ENCODE measurements at regions not wholly inside any gene's neighbourhood (a gene's known extent, or its start where the extent isn't known, plus 50 kb on each side); places are given as distances from the start of the nearest gene placed in this dataset.

DNA sequence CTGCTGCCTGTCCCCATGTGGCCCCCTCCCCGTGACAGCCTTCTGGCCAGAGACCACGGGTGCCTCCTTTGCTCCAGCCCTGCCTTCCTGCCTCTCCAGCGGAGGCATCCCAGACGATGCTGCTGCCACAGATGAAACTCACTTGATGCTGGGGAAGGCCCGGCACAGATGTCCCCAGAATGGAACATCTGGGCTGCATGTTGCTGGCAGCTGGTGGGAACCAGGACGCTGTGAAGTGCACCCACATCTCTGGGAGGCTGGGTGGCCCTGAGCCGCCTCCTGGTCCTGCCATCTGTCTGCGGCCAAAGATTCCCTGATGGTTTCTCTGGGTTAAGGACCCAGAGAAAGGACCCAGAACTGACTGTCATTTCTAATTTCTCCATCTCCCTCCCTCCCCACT is 51.9 kb upstream of the PTPRS start:
- no peak for DNase-seq (ENCODE audit: extremely low read depth, low read depth)
- no peak overlapping the region for H3K4me3 ChIP-seq (replicated peaks; ENCODE audit: low read depth, low read length)
- TF ChIP-seq, protein P1, sequence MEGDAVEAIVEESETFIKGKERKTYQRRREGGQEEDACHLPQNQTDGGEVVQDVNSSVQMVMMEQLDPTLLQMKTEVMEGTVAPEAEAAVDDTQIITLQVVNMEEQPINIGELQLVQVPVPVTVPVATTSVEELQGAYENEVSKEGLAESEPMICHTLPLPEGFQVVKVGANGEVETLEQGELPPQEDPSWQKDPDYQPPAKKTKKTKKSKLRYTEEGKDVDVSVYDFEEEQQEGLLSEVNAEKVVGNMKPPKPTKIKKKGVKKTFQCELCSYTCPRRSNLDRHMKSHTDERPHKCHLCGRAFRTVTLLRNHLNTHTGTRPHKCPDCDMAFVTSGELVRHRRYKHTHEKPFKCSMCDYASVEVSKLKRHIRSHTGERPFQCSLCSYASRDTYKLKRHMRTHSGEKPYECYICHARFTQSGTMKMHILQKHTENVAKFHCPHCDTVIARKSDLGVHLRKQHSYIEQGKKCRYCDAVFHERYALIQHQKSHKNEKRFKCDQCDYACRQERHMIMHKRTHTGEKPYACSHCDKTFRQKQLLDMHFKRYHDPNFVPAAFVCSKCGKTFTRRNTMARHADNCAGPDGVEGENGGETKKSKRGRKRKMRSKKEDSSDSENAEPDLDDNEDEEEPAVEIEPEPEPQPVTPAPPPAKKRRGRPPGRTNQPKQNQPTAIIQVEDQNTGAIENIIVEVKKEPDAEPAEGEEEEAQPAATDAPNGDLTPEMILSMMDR (IDR thresholded peaks at IDR 0.05; ENCODE audit: low read depth, low read length, missing control alignments), result no peak

DNA sequence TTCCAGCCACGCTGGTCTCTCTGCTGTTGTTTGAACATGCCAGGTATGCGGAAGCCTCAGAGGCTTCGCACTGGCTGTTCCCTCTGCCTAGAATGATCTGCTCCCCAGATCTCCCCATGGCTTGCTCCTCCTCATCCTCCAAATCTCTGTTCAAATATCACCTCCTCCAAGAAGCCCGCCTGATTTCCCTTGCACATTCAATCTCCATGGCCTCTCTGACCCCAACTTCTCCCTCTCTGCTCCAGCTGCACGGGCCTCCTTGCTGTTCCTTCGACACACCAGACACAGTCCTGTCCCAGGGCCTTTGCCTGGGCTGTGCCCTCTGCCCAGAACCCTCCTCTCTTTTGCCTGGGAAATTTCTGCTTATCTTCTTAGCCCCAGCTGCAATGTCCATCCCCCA is 52.5 kb upstream of the PTPRS start:
- TF ChIP-seq, protein P1 (IDR thresholded peaks at IDR 0.05; ENCODE audit: low read depth, low read length, missing control alignments), result no peak
- DNase-seq (ENCODE audit: extremely low read depth, low read depth), result no peak
- H3K4me3 ChIP-seq (replicated peaks; ENCODE audit: low read depth, low read length), result no peak overlapping the region

DNA sequence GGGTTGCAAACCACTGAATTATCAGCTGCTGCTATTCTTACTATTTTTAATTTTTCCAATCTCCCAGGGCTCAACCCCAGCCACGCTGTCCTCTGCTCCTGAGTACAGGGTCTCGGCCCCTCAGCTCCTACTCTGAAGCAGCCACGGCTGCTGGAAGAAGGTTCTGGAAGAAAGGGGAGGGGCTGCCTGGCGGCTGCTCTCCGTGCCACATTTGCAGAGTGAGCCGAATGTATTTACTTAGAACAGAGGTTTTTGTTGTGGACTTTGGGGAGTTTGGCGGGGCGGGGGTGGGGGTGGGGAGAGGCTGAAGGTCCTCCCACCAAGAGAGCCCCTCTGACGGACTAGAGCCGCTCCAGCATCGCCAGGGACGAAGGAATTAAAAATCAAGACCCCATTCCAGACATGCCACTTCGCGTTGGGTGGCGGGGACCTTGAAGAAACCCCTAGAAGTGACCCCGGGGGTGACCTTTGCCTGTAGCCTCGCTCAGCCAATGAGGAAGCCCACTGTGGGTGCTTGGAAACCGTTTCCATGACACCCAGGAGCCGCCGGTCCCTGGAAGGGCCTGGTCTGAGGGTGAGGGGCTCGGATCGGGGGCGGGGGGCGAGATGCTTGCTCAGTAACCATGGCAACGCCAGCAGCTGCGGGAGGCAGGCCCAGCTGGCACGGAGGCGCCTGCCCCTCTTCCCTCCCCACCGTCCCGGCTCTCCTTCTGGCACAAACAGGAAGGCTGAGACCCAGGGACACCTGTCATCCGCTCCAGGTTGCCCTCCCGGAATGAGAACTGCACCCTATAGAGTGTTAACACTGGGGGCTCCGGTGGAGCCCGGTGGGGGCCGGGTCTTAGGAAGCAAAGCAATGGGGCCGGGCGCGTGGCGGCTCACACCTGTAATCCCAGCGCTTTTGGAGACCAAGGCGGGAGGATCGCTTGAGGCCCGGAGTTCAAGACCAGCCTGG is 54.2 kb upstream of the PTPRS start:
- TF ChIP-seq, protein P1 (IDR thresholded peaks at IDR 0.05; ENCODE audit: low read depth, low read length, missing control alignments), result no peak
- DNase-seq (ENCODE audit: extremely low read depth, low read depth), result no peak
- no peak overlapping the region for H3K4me3 ChIP-seq (replicated peaks; ENCODE audit: low read depth, low read length)

DNA sequence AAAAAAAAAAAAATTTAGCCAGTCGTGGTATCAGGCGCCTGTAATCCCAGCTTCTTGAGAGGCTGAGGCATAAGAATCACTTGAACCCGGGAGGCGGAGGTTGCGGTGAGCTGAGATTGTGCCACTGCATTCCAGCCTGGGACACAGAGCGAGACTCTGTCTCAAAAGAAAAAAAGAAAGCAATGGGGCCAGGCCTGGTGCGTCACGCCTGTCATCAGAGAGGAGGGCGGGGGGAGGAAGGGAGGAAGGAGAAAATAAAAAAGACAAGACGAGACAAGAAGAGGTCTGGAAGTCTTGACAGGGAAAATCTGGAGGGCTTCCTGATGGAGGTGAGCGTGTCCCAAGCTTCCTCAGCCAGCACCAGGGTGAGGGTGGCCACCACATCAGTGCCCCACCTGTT is 54.9 kb upstream of the PTPRS start:
- no peak for DNase-seq (ENCODE audit: extremely low read depth, low read depth)
- H3K4me3 ChIP-seq (replicated peaks; ENCODE audit: low read depth, low read length), result no peak overlapping the region
- TF ChIP-seq, protein P1 (IDR thresholded peaks at IDR 0.05; ENCODE audit: low read depth, low read length, missing control alignments), result no peak

DNA sequence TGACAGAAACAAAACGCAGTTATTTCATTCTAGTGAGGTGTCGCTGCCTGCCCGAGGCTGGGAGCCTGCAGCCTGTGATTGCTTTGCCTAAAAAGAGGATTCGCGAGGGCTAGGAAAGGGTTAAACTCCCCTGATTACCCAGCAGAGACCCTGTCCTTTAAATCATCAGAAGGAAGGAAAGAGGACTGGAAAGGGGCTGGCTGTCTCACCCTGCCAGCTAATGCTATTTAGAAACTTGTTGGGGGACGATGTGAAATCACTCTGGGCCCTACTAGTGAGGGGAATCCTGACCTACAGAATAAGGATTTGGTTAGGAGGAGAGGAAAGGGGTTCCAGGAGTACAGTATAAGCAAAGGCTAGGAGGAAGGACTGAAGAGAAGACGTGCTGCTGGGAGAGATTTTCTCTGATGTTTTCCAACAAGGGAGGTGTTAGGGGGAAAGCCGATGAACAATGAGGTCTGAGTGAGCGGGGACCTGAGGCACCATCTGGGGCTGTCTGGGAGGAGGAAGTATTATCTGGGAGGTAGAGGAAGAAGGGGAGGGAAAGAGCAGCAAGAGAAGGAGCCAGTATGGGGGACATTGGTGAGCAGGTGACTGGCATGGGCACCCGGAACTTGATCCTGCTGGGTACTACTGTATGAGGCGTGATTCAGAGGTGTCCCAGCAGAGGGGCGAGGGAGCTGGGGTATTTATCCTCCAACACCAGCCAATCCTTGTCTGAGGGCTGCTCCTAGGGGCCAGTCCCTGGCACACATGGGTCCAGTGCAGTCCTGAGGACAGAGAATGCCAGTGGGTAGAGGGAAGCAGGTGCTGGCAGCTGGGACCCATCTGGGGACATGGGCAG is 55.7 kb upstream of the PTPRS start:
- no peak overlapping the region for H3K4me3 ChIP-seq (replicated peaks; ENCODE audit: low read depth, low read length)
- no peak for DNase-seq (ENCODE audit: extremely low read depth, low read depth)
- TF ChIP-seq, protein P1 (IDR thresholded peaks at IDR 0.05; ENCODE audit: low read depth, low read length, missing control alignments), result no peak

DNA sequence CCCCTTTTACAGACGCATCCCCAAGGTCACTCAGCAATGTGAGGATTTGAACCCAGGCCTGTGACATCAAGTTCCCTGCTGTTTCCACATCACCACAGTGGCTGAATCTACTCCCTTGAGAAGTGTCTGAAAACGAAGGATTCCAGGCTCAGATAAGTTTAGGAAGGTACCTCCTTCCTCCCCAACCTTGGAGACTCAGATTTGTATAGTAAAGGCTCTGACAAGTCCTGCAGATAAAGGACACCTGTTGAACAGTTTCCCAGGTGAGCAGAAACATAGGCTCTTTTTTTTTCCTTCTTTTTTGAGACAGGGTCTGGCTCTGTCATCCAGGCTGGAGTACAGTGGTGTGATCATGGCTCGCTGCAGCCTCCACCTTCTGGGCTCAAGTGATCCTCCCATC is 56.4 kb upstream of the PTPRS start:
- TF ChIP-seq, protein P1 (IDR thresholded peaks at IDR 0.05; ENCODE audit: low read depth, low read length, missing control alignments), result no peak
- H3K4me3 ChIP-seq (replicated peaks; ENCODE audit: low read depth, low read length), result no peak overlapping the region
- DNase-seq (ENCODE audit: extremely low read depth, low read depth), result no peak

All from HFF-Myc (cell line).